ENCODE measurements at regions not wholly inside any gene's neighbourhood (a gene's known extent, or its start where the extent isn't known, plus 50 kb on each side); places are given as distances from the start of the nearest gene placed in this dataset.

DNA sequence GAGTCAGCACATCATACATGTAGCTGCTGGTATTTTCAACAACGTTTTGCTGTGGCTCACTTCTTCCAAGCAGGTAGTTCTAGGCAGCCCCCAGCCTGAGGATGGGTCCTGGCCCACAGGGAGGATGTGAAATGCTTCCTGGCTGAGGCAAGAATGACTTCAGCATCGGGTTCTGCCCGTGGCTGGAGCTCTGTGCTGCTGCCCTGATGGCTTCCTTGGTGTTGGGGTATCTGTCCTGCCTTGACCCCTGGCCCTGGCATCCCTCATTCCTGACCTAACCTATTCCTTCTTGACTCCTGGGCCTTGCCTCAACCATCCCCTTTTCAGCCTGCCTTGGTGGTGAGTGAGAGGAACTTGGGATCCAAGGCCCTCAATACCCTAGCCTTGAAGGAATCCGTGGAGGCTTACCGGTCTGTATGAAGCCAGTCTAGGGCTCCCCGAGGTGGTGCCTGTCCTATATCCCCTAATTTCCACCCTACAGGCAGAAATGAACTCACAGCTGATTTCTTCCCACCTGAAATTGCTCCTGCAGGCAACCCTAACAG is 300.6 kb downstream of the TLE3 start:
- no peak for ATAC-seq
- intact Hi-C loops (cut with DNase I, micrococcal nuclease), result no loop called here
- Histone ChIP-seq H3K4me3 (no peak overlapping the region), H3K9me3 (no peaks in the 10 kb centered on the region), H3K36me3 (ENCODE audit: low read depth) (no peaks in the 10 kb centered on the region), H3K4me1 (ENCODE audit: low read depth) (no peaks in the 10 kb centered on the region)
- DNase-seq, result no peak
- TF ChIP-seq CTCF (IDR thresholded peaks at IDR 0.05), result no peak

DNA sequence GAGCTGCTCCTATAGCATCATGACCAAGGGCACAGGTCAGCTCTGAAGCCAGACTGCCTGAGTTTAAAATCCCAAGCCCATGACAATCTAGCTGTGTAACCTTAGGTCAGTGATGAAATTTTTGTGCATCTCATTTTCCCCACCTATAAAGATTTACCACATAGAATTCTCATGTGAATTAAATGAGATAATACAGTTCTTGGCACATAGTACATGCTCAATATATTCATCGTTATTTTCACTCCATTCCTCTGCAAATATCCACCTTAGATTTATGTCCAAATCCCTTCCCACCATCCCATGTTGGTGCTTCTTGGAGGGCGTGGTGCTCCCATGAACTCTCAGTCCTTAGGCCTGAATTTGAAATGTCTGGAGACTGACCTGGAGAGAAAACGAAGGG is 300.1 kb downstream of the TLE3 start:
- intact Hi-C loops (cut with DNase I, micrococcal nuclease), result no loop called here
- ATAC-seq, result no peak
- no peaks in the 10 kb centered on the region for H3K4me1 ChIP-seq (ENCODE audit: low read depth)
- DNase-seq, result no peak
- no peak for TF ChIP-seq CTCF (IDR thresholded peaks at IDR 0.05)
- H3K9me3 ChIP-seq, result no peaks in the 10 kb centered on the region
- no peaks in the 10 kb centered on the region for H3K36me3 ChIP-seq (ENCODE audit: low read depth)
- H3K4me3 ChIP-seq, result no peak overlapping the region

- H3K36me3 ChIP-seq (ENCODE audit: low read depth), result no peaks in the 10 kb centered on the region
- TF ChIP-seq CTCF (IDR thresholded peaks at IDR 0.05), result no peak
- DNase-seq (no peak), ATAC-seq (no peak)
- H3K9me3 ChIP-seq, result no peaks in the 10 kb centered on the region
- intact Hi-C loops (cut with DNase I, micrococcal nuclease), result no loop called here
- H3K4me3 ChIP-seq, result no peak overlapping the region
- no peaks in the 10 kb centered on the region for H3K4me1 ChIP-seq (ENCODE audit: low read depth)
Measured at GRCh38 chr15:69798481-69799250, 299.1 kb downstream of the TLE3 start.

- DNase-seq (no peak), ATAC-seq (no peak)
- Histone ChIP-seq H3K4me1 (ENCODE audit: low read depth) (no peaks in the 10 kb centered on the region), H3K4me3 (no peak overlapping the region), H3K9me3 (no peaks in the 10 kb centered on the region), H3K36me3 (ENCODE audit: low read depth) (no peaks in the 10 kb centered on the region)
- no peak for TF ChIP-seq CTCF (IDR thresholded peaks at IDR 0.05)
- intact Hi-C loops (cut with DNase I, micrococcal nuclease), result no loop called here
Measured at GRCh38 chr15:69801144-69801543, 296.6 kb downstream of the TLE3 start.

DNA sequence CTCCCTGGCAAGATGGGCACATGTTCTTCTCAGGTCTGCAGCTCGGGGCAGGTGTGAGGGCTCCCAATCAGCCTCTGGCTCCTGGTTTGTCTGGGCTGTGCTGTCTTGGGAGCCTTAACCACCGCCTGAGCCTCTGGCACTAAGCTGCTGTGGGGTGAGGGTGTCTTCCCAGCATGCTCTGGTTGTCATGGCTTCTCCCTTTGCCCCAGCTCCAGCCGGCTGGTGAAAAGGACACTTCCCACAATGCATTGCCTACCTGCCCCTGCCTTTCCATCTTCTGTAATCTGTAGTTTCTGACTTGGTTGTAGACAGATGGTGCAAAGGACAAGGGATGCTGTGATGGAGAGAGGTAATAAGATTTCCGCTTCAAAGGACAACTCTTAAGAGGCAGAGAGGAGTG is 295.3 kb downstream of the TLE3 start:
- Histone ChIP-seq H3K4me3 (no peak overlapping the region), H3K9me3 (no peaks in the 10 kb centered on the region), H3K36me3 (ENCODE audit: low read depth) (no peaks in the 10 kb centered on the region), H3K4me1 (ENCODE audit: low read depth) (no peaks in the 10 kb centered on the region)
- TF ChIP-seq CTCF (IDR thresholded peaks at IDR 0.05), result no peak
- intact Hi-C loops (cut with DNase I, micrococcal nuclease), result no loop called here
- ATAC-seq (no peak), DNase-seq (no peak)

All from mucosa of descending colon (tissue), 3 donors.